A673 (cell line): ENCODE measurements at regions not wholly inside any gene's neighbourhood (a gene's known extent, or its start where the extent isn't known, plus 50 kb on each side); places are given as distances from the start of the nearest gene placed in this dataset.

ENCODE experiments used
- BruUV-seq: library from RNA; stranded (reverse); fragments of 400-500 nt; replicated peaks from 2 replicates; lab custom pipeline; 2021; lab: Mats Ljungman, UMichigan
- CTCF ChIA-PET: fragments of 300-600 bp; sonication (Branson Sonifier 250); formaldehyde crosslinking; loops from one replicate; lab custom pipeline; 2022; ENCODE audit warnings: antibody characterized with exemption; lab: Charles Lee
- POLR2A ChIA-PET: fragments of 300-600 bp; sonication (Branson Sonifier 250); formaldehyde crosslinking; loops from one replicate; lab custom pipeline; 2022; ENCODE audit warnings: antibody characterized with exemption; ENCODE audit not compliant: low non-redundant PET; lab: Charles Lee
- DNase-seq: peaks from one replicate; pipeline ENCODE4 v3.0.0-alpha.2; 2015; ENCODE audit warnings: low spot score
- H3K27ac ChIP-seq: fragments of 200-600 bp; sonication (generic); 2 replicates; pipeline ENCODE4 v1.5.1; 2016; ENCODE audit warnings: mixed run types, low read depth, mild to moderate bottlenecking, mixed read lengths, antibody characterized with exemption, low read length; ENCODE audit not compliant: poor library complexity, severe bottlenecking
- H3K27me3 ChIP-seq: fragments of 200-600 bp; sonication (generic); replicated peaks from 2 replicates; pipeline ENCODE4 v1.6.1; 2017; ENCODE audit warnings: mixed run types, low read depth, mild to moderate bottlenecking, mixed read lengths, antibody characterized with exemption, low read length; ENCODE audit not compliant: insufficient read depth, poor library complexity
- H3K36me3 ChIP-seq: fragments of 200-600 bp; sonication (generic); 2 replicates; pipeline ENCODE4 v1.6.1; 2016; ENCODE audit warnings: mixed run types, mild to moderate bottlenecking, mixed read lengths, antibody characterized with exemption, low read length; ENCODE audit not compliant: insufficient read depth, poor library complexity, severe bottlenecking
- H3K4me1 ChIP-seq: fragments of 200-600 bp; sonication (generic); 2 replicates; pipeline ENCODE4 v1.6.1; 2017; ENCODE audit warnings: mixed run types, mild to moderate bottlenecking, mixed read lengths, antibody characterized with exemption, low read length; ENCODE audit not compliant: insufficient read depth, poor library complexity, severe bottlenecking
- H3K4me3 ChIP-seq: fragments of 200-600 bp; sonication (generic); 2 replicates; pipeline ENCODE4 v1.5.1; 2016; ENCODE audit warnings: low read depth, mixed run types, mild to moderate bottlenecking, mixed read lengths, low read length; ENCODE audit not compliant: poor library complexity, severe bottlenecking
- H3K9me3 ChIP-seq: fragments of 200-600 bp; sonication (generic); 2 replicates; pipeline ENCODE4 v1.6.1; 2016; ENCODE audit warnings: mixed run types, low read depth, mild to moderate bottlenecking, mixed read lengths, antibody characterized with exemption, low read length; ENCODE audit not compliant: poor library complexity, severe bottlenecking
- EZH2 ChIP-seq: fragments of 200-600 bp; sonication (generic); IDR thresholded peaks from 2 replicates; pipeline ENCODE4 v1.6.1; 2017; ENCODE audit warnings: borderline replicate concordance, low read depth, mild to moderate bottlenecking, mixed read lengths, antibody characterized with exemption, low read length; ENCODE audit not compliant: poor library complexity, severe bottlenecking
- intact Hi-C: fragments of 100-400 bp; cut with micrococcal nuclease; formaldehyde crosslinking; loops from one replicate; pipeline ENCODE4 v1.10.0; 2022; ENCODE audit not compliant: unreplicated experiment
- TF ChIP-seq, protein P1 (sequence below): fragments of 300-800, 200-600 bp; sonication (generic); conservative IDR thresholded peaks from 2 replicates; pipeline ENCODE4 v1.5.1; 2017; ENCODE audit warnings: low read depth, mild to moderate bottlenecking, antibody characterized with exemption, low read length, moderate library complexity, mixed read lengths

DNA sequence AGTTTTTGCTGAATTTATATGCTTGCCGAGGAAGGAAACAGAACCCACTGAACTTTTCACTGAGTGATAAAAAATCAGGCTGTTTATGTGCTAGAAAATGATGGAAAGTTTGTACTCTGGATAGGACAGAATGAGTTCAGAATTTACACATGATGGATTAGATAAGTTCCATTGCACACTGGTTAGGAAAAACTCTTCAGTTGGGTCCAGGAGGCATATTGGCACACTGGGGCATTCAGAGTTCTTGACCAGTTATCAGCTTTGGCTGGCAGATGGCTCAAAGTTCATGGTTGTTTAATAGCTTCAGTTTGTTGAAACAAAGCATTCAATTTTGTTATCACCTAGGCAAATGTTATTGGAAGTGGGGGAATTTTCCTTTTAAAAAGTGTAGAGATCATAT is 613.3 kb upstream of the SYNCRIP start:
- POLR2A ChIA-PET = no interaction called here
- no peak for TF ChIP-seq EZH2
- TF ChIP-seq, protein P1, sequence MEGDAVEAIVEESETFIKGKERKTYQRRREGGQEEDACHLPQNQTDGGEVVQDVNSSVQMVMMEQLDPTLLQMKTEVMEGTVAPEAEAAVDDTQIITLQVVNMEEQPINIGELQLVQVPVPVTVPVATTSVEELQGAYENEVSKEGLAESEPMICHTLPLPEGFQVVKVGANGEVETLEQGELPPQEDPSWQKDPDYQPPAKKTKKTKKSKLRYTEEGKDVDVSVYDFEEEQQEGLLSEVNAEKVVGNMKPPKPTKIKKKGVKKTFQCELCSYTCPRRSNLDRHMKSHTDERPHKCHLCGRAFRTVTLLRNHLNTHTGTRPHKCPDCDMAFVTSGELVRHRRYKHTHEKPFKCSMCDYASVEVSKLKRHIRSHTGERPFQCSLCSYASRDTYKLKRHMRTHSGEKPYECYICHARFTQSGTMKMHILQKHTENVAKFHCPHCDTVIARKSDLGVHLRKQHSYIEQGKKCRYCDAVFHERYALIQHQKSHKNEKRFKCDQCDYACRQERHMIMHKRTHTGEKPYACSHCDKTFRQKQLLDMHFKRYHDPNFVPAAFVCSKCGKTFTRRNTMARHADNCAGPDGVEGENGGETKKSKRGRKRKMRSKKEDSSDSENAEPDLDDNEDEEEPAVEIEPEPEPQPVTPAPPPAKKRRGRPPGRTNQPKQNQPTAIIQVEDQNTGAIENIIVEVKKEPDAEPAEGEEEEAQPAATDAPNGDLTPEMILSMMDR = no peak
- no peak for DNase-seq
- Histone ChIP-seq H3K27ac (no peak overlapping the region), H3K4me1 (no peaks in the 10 kb centered on the region), H3K4me3 (no peak overlapping the region), H3K9me3 (no peaks in the 10 kb centered on the region), H3K27me3 (no peaks in the 10 kb centered on the region), H3K36me3 (no peaks in the 10 kb centered on the region)
- no TSS peak for BruUV-seq
- intact Hi-C loops = no loop called here
- CTCF ChIA-PET = no interaction called here

DNA sequence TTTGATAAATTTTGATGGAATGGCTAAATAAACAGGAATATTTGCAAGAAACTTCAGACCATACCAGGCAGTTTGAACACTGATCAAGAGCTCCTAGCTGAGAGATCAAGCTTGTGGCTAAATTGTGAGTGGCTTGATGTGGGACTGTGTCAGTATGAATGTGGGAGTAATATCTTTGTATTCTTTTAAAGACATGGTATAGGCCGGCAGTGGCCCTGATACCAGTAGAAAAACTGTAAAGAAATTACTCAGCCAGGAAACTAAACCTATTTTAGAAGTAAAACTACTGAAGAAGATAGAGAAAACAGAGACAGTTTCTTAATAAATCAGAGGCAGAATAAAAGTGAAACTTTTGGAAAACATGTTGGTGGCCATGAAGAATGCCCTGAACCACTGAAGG is 608.4 kb upstream of the SYNCRIP start:
- Histone ChIP-seq H3K27ac (no peak overlapping the region), H3K4me3 (no peak overlapping the region), H3K27me3 (no peaks in the 10 kb centered on the region), H3K9me3 (no peaks in the 10 kb centered on the region), H3K4me1 (no peaks in the 10 kb centered on the region), H3K36me3 (no peaks in the 10 kb centered on the region)
- BruUV-seq = no TSS peak
- TF ChIP-seq EZH2 = no peak
- TF ChIP-seq, protein P1 = no peak
- DNase-seq = no peak
- ChIA-PET POLR2A (no interaction called here), CTCF (no interaction called here)
- intact Hi-C loops = no loop called here

DNA sequence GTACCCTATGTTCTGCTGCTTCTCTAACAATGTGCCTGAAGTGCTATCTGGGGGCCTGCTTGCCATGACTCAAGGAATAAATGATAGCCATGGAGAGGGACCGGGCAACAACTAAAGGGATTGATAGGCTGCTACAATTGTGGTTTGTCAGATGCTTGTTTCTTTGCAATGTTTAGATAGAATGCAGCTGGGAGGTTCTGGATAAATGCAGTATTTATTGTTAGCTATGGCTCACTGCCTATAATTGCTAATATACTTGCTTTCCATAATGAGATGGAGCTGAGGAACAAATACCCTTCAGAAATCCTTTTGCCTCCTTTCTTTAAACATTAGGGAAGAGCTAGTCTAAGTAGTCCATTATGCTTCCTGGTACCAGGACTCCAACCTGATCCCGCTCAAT is 575.2 kb upstream of the SYNCRIP start:
- Histone ChIP-seq H3K27ac (no peak overlapping the region), H3K36me3 (no peaks in the 10 kb centered on the region), H3K9me3 (no peaks in the 10 kb centered on the region), H3K4me3 (no peak overlapping the region), H3K27me3 (no peaks in the 10 kb centered on the region), H3K4me1 (no peaks in the 10 kb centered on the region)
- no TSS peak for BruUV-seq
- intact Hi-C loops = no loop called here
- POLR2A ChIA-PET = no interaction called here
- TF ChIP-seq, protein P1 = no peak
- TF ChIP-seq EZH2 = no peak
- no peak for DNase-seq
- CTCF ChIA-PET = no interaction called here
